SJSA1 (cell line): ENCODE measurements at regions not wholly inside any gene's neighbourhood (a gene's known extent, or its start where the extent isn't known, plus 50 kb on each side); places are given as distances from the start of the nearest gene placed in this dataset.

ENCODE experiments used
- DNase-seq, 2 experiments: peaks; one replicate each; pipeline ENCODE4 v3.0.0-alpha.2; 2015 to 2020; ENCODE audit warnings: low spot score in 2 of 2, low read depth in 1 of 2
- H3K27ac ChIP-seq: fragments of 250-450 bp; sonication (Bioruptor Pico); 2 replicates; pipeline ENCODE4 v1.5.1; 2020; ENCODE audit warnings: mild to moderate bottlenecking, moderate library complexity
- H3K27me3 ChIP-seq: fragments of 250-450 bp; sonication (Bioruptor Pico); replicated peaks from 2 replicates; pipeline ENCODE4 v1.5.1; 2020; ENCODE audit warnings: mild to moderate bottlenecking, moderate library complexity
- H3K36me3 ChIP-seq: fragments of 250-450 bp; sonication (Bioruptor Pico); 2 replicates; pipeline ENCODE4 v1.5.1; 2020; ENCODE audit warnings: mild to moderate bottlenecking
- H3K4me1 ChIP-seq: fragments of 250-450 bp; sonication (Bioruptor Pico); replicated peaks from 2 replicates; pipeline ENCODE4 v1.6.1; 2021; ENCODE audit warnings: mild to moderate bottlenecking
- H3K4me3 ChIP-seq: fragments of 250-450 bp; sonication (Bioruptor Pico); 2 replicates; pipeline ENCODE4 v1.5.1; 2020; ENCODE audit warnings: mild to moderate bottlenecking
- H3K9me3 ChIP-seq: fragments of 250-450 bp; sonication (Bioruptor Pico); replicated peaks from 2 replicates; pipeline ENCODE4 v1.5.1; 2020; ENCODE audit warnings: mild to moderate bottlenecking

GRCh38 chr13:59451236-59451635 is 712.5 kb downstream of the DIAPH3 start:
- Histone ChIP-seq H3K27me3 (no peaks in the 10 kb centered on the region), H3K9me3 (no peaks in the 10 kb centered on the region), H3K27ac (no peak overlapping the region), H3K36me3 (no peaks in the 10 kb centered on the region), H3K4me1 (peaks cover 5% of the 10 kb centered on the region), H3K4me3 (no peak overlapping the region)
- DNase-seq: no peak

GRCh38 chr13:59452189-59452890 is 711.4 kb downstream of the DIAPH3 start:
- no peak for DNase-seq
- Histone ChIP-seq H3K9me3 (no peaks in the 10 kb centered on the region), H3K27me3 (no peaks in the 10 kb centered on the region), H3K36me3 (no peaks in the 10 kb centered on the region), H3K27ac (no peak overlapping the region), H3K4me1 (peaks cover 5% of the 10 kb centered on the region), H3K4me3 (no peak overlapping the region)

- no peak overlapping the region for H3K4me3 ChIP-seq
- H3K9me3 ChIP-seq: no peaks in the 10 kb centered on the region
- H3K27me3 ChIP-seq: no peaks in the 10 kb centered on the region
- H3K27ac ChIP-seq: no peak overlapping the region
- DNase-seq: no peak
- H3K36me3 ChIP-seq: no peaks in the 10 kb centered on the region
- H3K4me1 ChIP-seq: no peaks in the 10 kb centered on the region
Measured at GRCh38 chr13:59458908-59459579, 704.7 kb downstream of the DIAPH3 start.

- H3K9me3 ChIP-seq: no peaks in the 10 kb centered on the region
- H3K36me3 ChIP-seq: no peaks in the 10 kb centered on the region
- H3K27me3 ChIP-seq: no peaks in the 10 kb centered on the region
- no peak overlapping the region for H3K4me3 ChIP-seq
- H3K4me1 ChIP-seq: no peaks in the 10 kb centered on the region
- H3K27ac ChIP-seq: no peak overlapping the region
- DNase-seq: no peak
Measured at GRCh38 chr13:59459972-59460371, 703.8 kb downstream of the DIAPH3 start.

GRCh38 chr13:59461411-59461810 is 702.3 kb downstream of the DIAPH3 start:
- no peaks in the 10 kb centered on the region for H3K4me1 ChIP-seq
- no peak for DNase-seq
- H3K27ac ChIP-seq: no peak overlapping the region
- no peak overlapping the region for H3K4me3 ChIP-seq
- H3K27me3 ChIP-seq: no peaks in the 10 kb centered on the region
- no peaks in the 10 kb centered on the region for H3K36me3 ChIP-seq
- H3K9me3 ChIP-seq: no peaks in the 10 kb centered on the region

GRCh38 chr13:59463023-59463422 is 700.7 kb downstream of the DIAPH3 start:
- Histone ChIP-seq H3K4me3 (no peak overlapping the region), H3K27me3 (no peaks in the 10 kb centered on the region), H3K27ac (no peak overlapping the region), H3K4me1 (no peaks in the 10 kb centered on the region), H3K36me3 (no peaks in the 10 kb centered on the region), H3K9me3 (no peaks in the 10 kb centered on the region)
- DNase-seq: no peak

GRCh38 chr13:59464926-59465325 is 698.8 kb downstream of the DIAPH3 start:
- H3K4me1 ChIP-seq: no peaks in the 10 kb centered on the region
- H3K4me3 ChIP-seq: no peak overlapping the region
- H3K9me3 ChIP-seq: no peaks in the 10 kb centered on the region
- H3K27ac ChIP-seq: no peak overlapping the region
- no peaks in the 10 kb centered on the region for H3K36me3 ChIP-seq
- H3K27me3 ChIP-seq: no peaks in the 10 kb centered on the region
- DNase-seq: no peak

GRCh38 chr13:59468396-59468795 is 695.3 kb downstream of the DIAPH3 start:
- no peak overlapping the region for H3K27ac ChIP-seq
- H3K27me3 ChIP-seq: no peaks in the 10 kb centered on the region
- H3K4me1 ChIP-seq: no peaks in the 10 kb centered on the region
- no peak overlapping the region for H3K4me3 ChIP-seq
- H3K36me3 ChIP-seq: no peaks in the 10 kb centered on the region
- no peaks in the 10 kb centered on the region for H3K9me3 ChIP-seq
- no peak for DNase-seq

- Histone ChIP-seq H3K36me3 (no peaks in the 10 kb centered on the region), H3K4me3 (no peak overlapping the region), H3K27me3 (no peaks in the 10 kb centered on the region), H3K27ac (no peak overlapping the region), H3K4me1 (no peaks in the 10 kb centered on the region), H3K9me3 (no peaks in the 10 kb centered on the region)
- DNase-seq: no peak
Measured at GRCh38 chr13:59471106-59471505, 692.6 kb downstream of the DIAPH3 start.

GRCh38 chr13:59472134-59472533 is 691.6 kb downstream of the DIAPH3 start:
- Histone ChIP-seq H3K4me3 (no peak overlapping the region), H3K4me1 (no peaks in the 10 kb centered on the region), H3K27ac (no peak overlapping the region), H3K9me3 (no peaks in the 10 kb centered on the region), H3K27me3 (no peaks in the 10 kb centered on the region), H3K36me3 (no peaks in the 10 kb centered on the region)
- no peak for DNase-seq

- Histone ChIP-seq H3K9me3 (no peaks in the 10 kb centered on the region), H3K36me3 (no peaks in the 10 kb centered on the region), H3K4me3 (no peak overlapping the region), H3K27ac (no peak overlapping the region), H3K4me1 (no peaks in the 10 kb centered on the region), H3K27me3 (no peaks in the 10 kb centered on the region)
- no peak for DNase-seq
Measured at GRCh38 chr13:59474696-59475095, 689.0 kb downstream of the DIAPH3 start.

GRCh38 chr13:59475911-59476310 is 687.8 kb downstream of the DIAPH3 start:
- no peaks in the 10 kb centered on the region for H3K4me1 ChIP-seq
- H3K27me3 ChIP-seq: no peaks in the 10 kb centered on the region
- H3K27ac ChIP-seq: no peak overlapping the region
- DNase-seq: no peak
- H3K4me3 ChIP-seq: no peak overlapping the region
- H3K36me3 ChIP-seq: no peaks in the 10 kb centered on the region
- H3K9me3 ChIP-seq: no peaks in the 10 kb centered on the region

GRCh38 chr13:59476366-59476765 is 687.4 kb downstream of the DIAPH3 start:
- no peaks in the 10 kb centered on the region for H3K9me3 ChIP-seq
- H3K36me3 ChIP-seq: no peaks in the 10 kb centered on the region
- H3K27me3 ChIP-seq: no peaks in the 10 kb centered on the region
- no peaks in the 10 kb centered on the region for H3K4me1 ChIP-seq
- no peak for DNase-seq
- H3K4me3 ChIP-seq: no peak overlapping the region
- no peak overlapping the region for H3K27ac ChIP-seq

GRCh38 chr13:59477011-59477410 is 686.7 kb downstream of the DIAPH3 start:
- Histone ChIP-seq H3K4me1 (no peaks in the 10 kb centered on the region), H3K4me3 (no peak overlapping the region), H3K36me3 (no peaks in the 10 kb centered on the region), H3K9me3 (no peaks in the 10 kb centered on the region), H3K27me3 (no peaks in the 10 kb centered on the region), H3K27ac (no peak overlapping the region)
- DNase-seq: no peak

- Histone ChIP-seq H3K27ac (no peak overlapping the region), H3K27me3 (no peaks in the 10 kb centered on the region), H3K9me3 (no peaks in the 10 kb centered on the region), H3K4me1 (no peaks in the 10 kb centered on the region), H3K4me3 (no peak overlapping the region), H3K36me3 (no peaks in the 10 kb centered on the region)
- no peak for DNase-seq
Measured at GRCh38 chr13:59478908-59479307, 684.8 kb downstream of the DIAPH3 start.
